Gastrocnemius medialis (tissue), 4 donors: ENCODE measurements at regions not wholly inside any gene's neighbourhood (a gene's known extent, or its start where the extent isn't known, plus 50 kb on each side); places are given as distances from the start of the nearest gene placed in this dataset.

Experiments used
- ATAC-seq, 2 donors: fragments of 150-250 bp; one replicate each; pipeline ENCODE4 v1.9.1; 2016
- DNase-seq, 2 donors: peaks; one replicate each; pipeline ENCODE4 v3.0.0-alpha.2; 2019
- H3K27ac ChIP-seq, 4 donors: fragments of 200-600 bp; sonication (generic); 1 replicate in 1 of 4; 2 replicates in 3 of 4; pipeline ENCODE4 v1.5.1; 2016 to 2018; ENCODE audit warnings: mild to moderate bottlenecking in 2 of 4, moderate library complexity in 1 of 4
- H3K27me3 ChIP-seq, 3 donors: fragments of 200-600 bp; sonication (generic) in 2 of 3; 1 replicate in 1 of 3; 2 replicates in 2 of 3; pipeline versions ENCODE4 v1.5.1 to v1.6.0; 2016 to 2019; ENCODE audit warnings: mild to moderate bottlenecking in 1 of 3, moderate library complexity in 1 of 3
- H3K36me3 ChIP-seq, 2 donors: fragments of 200-600 bp; sonication (generic) in 1 of 2; one replicate each; pipeline ENCODE4 v1.5.1; 2017 to 2018
- H3K4me1 ChIP-seq, 2 donors: fragments of 200-600 bp; sonication (generic) in 1 of 2; one replicate each; pipeline ENCODE4 v1.5.1; 2016 to 2017; ENCODE audit warnings: mild to moderate bottlenecking in 2 of 2
- H3K4me3 ChIP-seq, 4 donors: fragments of 200-600 bp; sonication (generic) in 3 of 4; 1 replicate in 1 of 4; 2 replicates in 3 of 4; pipeline ENCODE4 v1.5.1; 2016 to 2019; ENCODE audit warnings: mild to moderate bottlenecking in 2 of 4
- H3K9me3 ChIP-seq, 3 donors: fragments of 200-600 bp; sonication (generic) in 2 of 3; 1 replicate in 1 of 3; 2 replicates in 2 of 3; pipeline ENCODE4 v1.5.1; 2016 to 2019
- POLR2A ChIP-seq, 2 donors: fragments of 450-650 bp; IDR thresholded peaks; one replicate each; pipeline ENCODE4 v1.6.1; 2017; ENCODE audit warnings: antibody characterized with exemption in 2 of 2, mild to moderate bottlenecking in 2 of 2, moderate library complexity in 2 of 2
- in situ Hi-C, 4 donors: fragments of 200-750 bp; cut with MboI; loops; one replicate each; pipeline versions ENCODE4 v1.15.0 to v1.8.0; 2017; ENCODE audit warnings: low sequenced_read_pairs in 4 of 4
- intact Hi-C: fragments of 100-400 bp; cut with DNase I; formaldehyde crosslinking; loops from one replicate; pipeline ENCODE4 v1.15.1; 2023; ENCODE audit warnings: low total_unique reads
- TF ChIP-seq, protein P1 (sequence below), 5 experiments: fragments of 450-650 bp in 3 of 5; fragments of 200-600 bp in 2 of 5; sonication (generic) in 2 of 5; IDR thresholded peaks in 4 of 5; conservative IDR thresholded peaks in 1 of 5; 1 replicate in 4 of 5; 2 replicates in 1 of 5; pipeline ENCODE4 v1.5.1; 2016 to 2019; ENCODE audit warnings: antibody characterized with exemption in 5 of 5, mild to moderate bottlenecking in 3 of 5, moderate library complexity in 3 of 5

GRCh38 chr7:106482091-106482490 lies 178.9 kb downstream of the CCDC71L start:
- ATAC-seq, result no peak
- in situ Hi-C loops, result no loop called here

DNA sequence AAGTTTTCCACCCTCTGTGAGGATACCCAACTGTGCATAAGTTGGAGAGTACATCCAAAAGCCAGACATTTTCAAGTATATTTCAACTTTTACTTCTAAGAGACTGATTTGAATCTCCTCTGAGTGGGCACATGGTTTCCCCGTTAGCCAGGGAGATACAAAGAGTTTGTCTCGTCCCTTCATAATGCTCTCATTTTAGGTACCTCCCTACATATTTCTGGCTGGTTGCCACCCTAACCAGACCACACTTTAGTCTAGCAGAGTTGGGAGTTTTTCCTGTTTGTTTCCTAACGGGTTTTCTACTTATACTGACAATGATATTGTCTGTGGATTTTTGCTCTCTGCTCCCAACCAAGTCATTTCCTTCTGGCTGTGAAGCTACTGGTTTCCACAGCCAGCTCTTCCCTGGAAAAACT lies 180.3 kb downstream of the CCDC71L start:
- DNase-seq, result no peak
- intact Hi-C loops (no loop called here), in situ Hi-C loops (no loop called here)
- Histone ChIP-seq H3K4me3 (no peak overlapping the region), H3K27me3 (no peaks in the 10 kb centered on the region), H3K9me3 (no peaks in the 10 kb centered on the region), H3K4me1 (peaks cover 5 to 12% of the 10 kb centered on the region in 2 donors), H3K36me3 (no peaks in the 10 kb centered on the region), H3K27ac (no peak overlapping the region)
- no peak for ATAC-seq
- TF ChIP-seq, protein P1, sequence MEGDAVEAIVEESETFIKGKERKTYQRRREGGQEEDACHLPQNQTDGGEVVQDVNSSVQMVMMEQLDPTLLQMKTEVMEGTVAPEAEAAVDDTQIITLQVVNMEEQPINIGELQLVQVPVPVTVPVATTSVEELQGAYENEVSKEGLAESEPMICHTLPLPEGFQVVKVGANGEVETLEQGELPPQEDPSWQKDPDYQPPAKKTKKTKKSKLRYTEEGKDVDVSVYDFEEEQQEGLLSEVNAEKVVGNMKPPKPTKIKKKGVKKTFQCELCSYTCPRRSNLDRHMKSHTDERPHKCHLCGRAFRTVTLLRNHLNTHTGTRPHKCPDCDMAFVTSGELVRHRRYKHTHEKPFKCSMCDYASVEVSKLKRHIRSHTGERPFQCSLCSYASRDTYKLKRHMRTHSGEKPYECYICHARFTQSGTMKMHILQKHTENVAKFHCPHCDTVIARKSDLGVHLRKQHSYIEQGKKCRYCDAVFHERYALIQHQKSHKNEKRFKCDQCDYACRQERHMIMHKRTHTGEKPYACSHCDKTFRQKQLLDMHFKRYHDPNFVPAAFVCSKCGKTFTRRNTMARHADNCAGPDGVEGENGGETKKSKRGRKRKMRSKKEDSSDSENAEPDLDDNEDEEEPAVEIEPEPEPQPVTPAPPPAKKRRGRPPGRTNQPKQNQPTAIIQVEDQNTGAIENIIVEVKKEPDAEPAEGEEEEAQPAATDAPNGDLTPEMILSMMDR (IDR thresholded peaks at IDR 0.05 in 4 of 5, conservative IDR thresholded peaks at IDR 0.05 in 1 of 5), result no peak
- TF ChIP-seq POLR2A (IDR thresholded peaks at IDR 0.05), result no peak

More at GRCh38 chr7:106482091-106482490, 178.9 kb downstream of the CCDC71L start:
- TF ChIP-seq, protein P1 (IDR thresholded peaks at IDR 0.05 in 4 of 5, conservative IDR thresholded peaks at IDR 0.05 in 1 of 5), result no peak
- TF ChIP-seq POLR2A (IDR thresholded peaks at IDR 0.05), result no peak
- no peak overlapping the region for H3K27ac ChIP-seq
- H3K4me3 ChIP-seq, result no peak overlapping the region
- intact Hi-C loops, result no loop called here
- H3K4me1 ChIP-seq, result peaks cover 5 to 17% of the 10 kb centered on the region in 2 donors
- no peak for DNase-seq
- H3K9me3 ChIP-seq, result no peaks in the 10 kb centered on the region
- H3K27me3 ChIP-seq, result no peaks in the 10 kb centered on the region
- no peaks in the 10 kb centered on the region for H3K36me3 ChIP-seq

DNA sequence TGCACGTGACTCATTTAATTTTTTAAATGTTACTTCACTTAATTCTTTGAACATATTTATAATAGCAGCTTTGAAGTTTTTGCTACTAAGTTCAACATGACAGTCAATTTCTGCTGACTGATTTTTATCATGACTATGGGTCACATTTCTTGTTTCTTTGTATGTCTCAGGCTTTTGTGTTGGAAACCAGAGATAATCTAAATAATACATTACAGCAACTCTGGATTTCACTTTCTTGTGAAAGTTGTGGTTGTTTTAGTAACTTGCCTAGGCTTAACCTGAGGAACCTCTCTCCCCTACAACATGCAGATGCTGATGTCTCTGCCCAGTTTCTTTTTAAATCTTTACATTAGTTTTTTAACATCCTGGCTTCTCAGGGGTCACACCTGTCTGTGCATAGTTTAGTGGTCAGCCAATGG lies 180.8 kb downstream of the CCDC71L start:
- Histone ChIP-seq H3K4me1 (peaks cover under 1 to 8% of the 10 kb centered on the region in 2 donors), H3K9me3 (no peaks in the 10 kb centered on the region), H3K27me3 (no peaks in the 10 kb centered on the region), H3K27ac (no peak overlapping the region), H3K4me3 (no peak overlapping the region), H3K36me3 (no peaks in the 10 kb centered on the region)
- TF ChIP-seq, protein P1 (IDR thresholded peaks at IDR 0.05 in 4 of 5, conservative IDR thresholded peaks at IDR 0.05 in 1 of 5), result no peak
- no peak for TF ChIP-seq POLR2A (IDR thresholded peaks at IDR 0.05)
- DNase-seq, result no peak
- ATAC-seq, result no peak
- intact Hi-C loops, result no loop called here
- in situ Hi-C loops, result no loop called here

DNA sequence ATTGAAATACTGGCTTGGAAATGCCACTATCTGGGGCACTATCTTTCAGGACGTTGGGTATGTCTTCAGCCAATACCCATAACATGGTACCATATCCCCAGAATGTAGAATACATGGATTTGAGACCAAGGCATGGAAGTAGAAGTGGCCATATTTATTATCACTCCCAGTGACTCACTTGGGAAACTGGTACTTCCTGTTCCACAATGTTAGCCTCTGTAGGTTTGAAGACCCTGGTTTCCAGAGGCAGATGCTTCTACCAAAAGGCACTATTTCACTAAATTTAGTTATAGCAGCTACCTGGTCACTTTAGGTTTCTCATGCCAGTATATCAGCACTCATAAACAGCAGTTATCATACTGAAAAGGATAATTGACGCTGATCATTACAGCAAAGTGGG lies 184.2 kb downstream of the CCDC71L start:
- TF ChIP-seq, protein P1 (IDR thresholded peaks at IDR 0.05 in 4 of 5, conservative IDR thresholded peaks at IDR 0.05 in 1 of 5), result no peak
- TF ChIP-seq POLR2A (IDR thresholded peaks at IDR 0.05), result no peak
- no peaks in the 10 kb centered on the region for H3K4me1 ChIP-seq
- no peak overlapping the region for H3K4me3 ChIP-seq
- no peak overlapping the region for H3K27ac ChIP-seq
- intact Hi-C loops (no loop called here), in situ Hi-C loops (no loop called here)
- no peaks in the 10 kb centered on the region for H3K36me3 ChIP-seq
- DNase-seq (no peak), ATAC-seq (no peak)
- no peaks in the 10 kb centered on the region for H3K27me3 ChIP-seq
- no peaks in the 10 kb centered on the region for H3K9me3 ChIP-seq

- DNase-seq, result no peak
- no peak overlapping the region for H3K27ac ChIP-seq
- in situ Hi-C loops (loop anchor here in 1 of 4 donors (25.0 kb wide), 1 partner anchor 410 kb away; no protein-coding TSS in a partner anchor), intact Hi-C loops (no loop called here)
- no peaks in the 10 kb centered on the region for H3K27me3 ChIP-seq
- H3K4me3 ChIP-seq, result no peak overlapping the region
- no peaks in the 10 kb centered on the region for H3K9me3 ChIP-seq
- H3K4me1 ChIP-seq, result no peaks in the 10 kb centered on the region
- no peaks in the 10 kb centered on the region for H3K36me3 ChIP-seq
- no peak for ATAC-seq
- TF ChIP-seq POLR2A (IDR thresholded peaks at IDR 0.05), result no peak
- TF ChIP-seq, protein P1 (IDR thresholded peaks at IDR 0.05 in 4 of 5, conservative IDR thresholded peaks at IDR 0.05 in 1 of 5), result no peak
Observed at GRCh38 chr7:106472741-106473140, 188.0 kb upstream of the NAMPT start.
